HepG2 (cell line): ENCODE measurements at regions not wholly inside any gene's neighbourhood (a gene's known extent, or its start where the extent isn't known, plus 50 kb on each side); places are given as distances from the start of the nearest gene placed in this dataset.
A peak's percentile ranks its signal among the peaks of the same experiment; 100 is the strongest.

Experiments used
- ATF1 ChIP-seq: IDR thresholded peaks from 2 replicates; pipeline ENCODE4 v1.6.1; 2016; ENCODE audit warnings: mild to moderate bottlenecking, control low read depth
- CERS6 ChIP-seq: sonication (generic); formaldehyde crosslinking; IDR thresholded peaks from 2 replicates; pipeline ENCODE4 v1.5.0; 2020; ENCODE audit warnings: missing genetic modification reagents
- FOXO1 ChIP-seq: sonication (generic); formaldehyde crosslinking; IDR thresholded peaks from 2 replicates; pipeline ENCODE4 v1.4.0; 2020; ENCODE audit warnings: missing genetic modification reagents
- HDAC2 ChIP-seq: sonication (generic); formaldehyde crosslinking; IDR thresholded peaks from 2 replicates; pipeline ENCODE4 v1.4.0; 2020; ENCODE audit warnings: missing genetic modification reagents
- HIVEP1 ChIP-seq: sonication (generic); formaldehyde crosslinking; IDR thresholded peaks from 2 replicates; pipeline ENCODE4 v1.4.0; 2020; ENCODE audit warnings: mild to moderate bottlenecking, missing genetic modification reagents
- KLF15 ChIP-seq: sonication (generic); formaldehyde crosslinking; IDR thresholded peaks from 2 replicates; pipeline ENCODE4 v1.8.1; 2023; ENCODE audit warnings: borderline replicate concordance, mild to moderate bottlenecking, inconsistent platforms, missing genetic modification reagents, mixed read lengths
- KLF9 ChIP-seq: IDR thresholded peaks from 2 replicates; pipeline ENCODE4 v1.6.1; 2016; ENCODE audit warnings: low read depth
- NPAS2 ChIP-seq: sonication (generic); formaldehyde crosslinking; IDR thresholded peaks from 2 replicates; pipeline ENCODE4 v1.8.0; 2022; ENCODE audit warnings: mild to moderate bottlenecking, missing genetic modification reagents, borderline replicate concordance
- NR2F2 ChIP-seq: IDR thresholded peaks from 2 replicates; pipeline ENCODE4 v1.6.1; 2012; ENCODE audit warnings: low read depth, inconsistent platforms, borderline replicate concordance
- SAP130 ChIP-seq: IDR thresholded peaks from 2 replicates; pipeline ENCODE4 v1.6.1; 2016; ENCODE audit warnings: low read depth
- SKI ChIP-seq: fragments of 450-650 bp; IDR thresholded peaks from one replicate; pipeline ENCODE4 v1.6.1; 2018; ENCODE audit warnings: mild to moderate bottlenecking; ENCODE audit not compliant: partially characterized antibody
- STAT5B ChIP-seq: sonication (generic); formaldehyde crosslinking; IDR thresholded peaks from 2 replicates; pipeline ENCODE4 v1.4.0; 2020; ENCODE audit warnings: missing genetic modification reagents
- TFE3 ChIP-seq: IDR thresholded peaks from 2 replicates; pipeline ENCODE4 v1.6.1; 2016
- TSC22D2 ChIP-seq: sonication (generic); formaldehyde crosslinking; IDR thresholded peaks from 2 replicates; pipeline ENCODE4 v1.5.1; 2020; ENCODE audit warnings: missing genetic modification reagents, mild to moderate bottlenecking, borderline replicate concordance
- ZBTB42 ChIP-seq: sonication (generic); formaldehyde crosslinking; IDR thresholded peaks from 2 replicates; pipeline ENCODE4 v1.5.0; 2020; ENCODE audit warnings: mild to moderate bottlenecking, missing genetic modification reagents
- ZNF441 ChIP-seq: sonication (generic); formaldehyde crosslinking; IDR thresholded peaks from 2 replicates; pipeline ENCODE4 v1.7.0; 2021; ENCODE audit warnings: missing genetic modification reagents, borderline replicate concordance
- ZNF451 ChIP-seq: sonication (generic); formaldehyde crosslinking; IDR thresholded peaks from 2 replicates; pipeline ENCODE4 v1.5.0; 2020; ENCODE audit warnings: mild to moderate bottlenecking, missing genetic modification reagents
- ZNF672 ChIP-seq: sonication (generic); formaldehyde crosslinking; IDR thresholded peaks from 2 replicates; pipeline ENCODE4 v1.8.1; 2022; ENCODE audit warnings: missing genetic modification reagents
- ZNF674 ChIP-seq: sonication (generic); formaldehyde crosslinking; IDR thresholded peaks from 2 replicates; pipeline ENCODE4 v1.5.0; 2020; ENCODE audit warnings: low read depth, mild to moderate bottlenecking, missing genetic modification reagents
- ZNF75D ChIP-seq: sonication (generic); formaldehyde crosslinking; IDR thresholded peaks from 2 replicates; pipeline ENCODE4 v1.8.1; 2023; ENCODE audit warnings: missing genetic modification reagents, mild to moderate bottlenecking, borderline replicate concordance
- ZNF841 ChIP-seq: sonication (generic); formaldehyde crosslinking; IDR thresholded peaks from 2 replicates; pipeline ENCODE4 v1.8.1; 2023; ENCODE audit warnings: missing genetic modification reagents, borderline replicate concordance
- ZXDC ChIP-seq: sonication (generic); formaldehyde crosslinking; IDR thresholded peaks from 2 replicates; pipeline ENCODE4 v1.5.0; 2020; ENCODE audit warnings: mild to moderate bottlenecking, missing genetic modification reagents
- TF ChIP-seq, protein P1 (sequence below): sonication (generic); formaldehyde crosslinking; IDR thresholded peaks from 2 replicates; pipeline ENCODE4 v1.4.0; 2020; ENCODE audit warnings: mild to moderate bottlenecking, missing genetic modification reagents
- TF ChIP-seq, protein P2 (sequence below): sonication (generic); formaldehyde crosslinking; IDR thresholded peaks from 2 replicates; pipeline ENCODE4 v1.5.0; 2020; ENCODE audit warnings: missing genetic modification reagents
- TF ChIP-seq, protein P3 (sequence below): sonication (generic); formaldehyde crosslinking; IDR thresholded peaks from 2 replicates; pipeline ENCODE4 v1.8.1; 2023; ENCODE audit warnings: mild to moderate bottlenecking, missing genetic modification reagents, borderline replicate concordance

DNA sequence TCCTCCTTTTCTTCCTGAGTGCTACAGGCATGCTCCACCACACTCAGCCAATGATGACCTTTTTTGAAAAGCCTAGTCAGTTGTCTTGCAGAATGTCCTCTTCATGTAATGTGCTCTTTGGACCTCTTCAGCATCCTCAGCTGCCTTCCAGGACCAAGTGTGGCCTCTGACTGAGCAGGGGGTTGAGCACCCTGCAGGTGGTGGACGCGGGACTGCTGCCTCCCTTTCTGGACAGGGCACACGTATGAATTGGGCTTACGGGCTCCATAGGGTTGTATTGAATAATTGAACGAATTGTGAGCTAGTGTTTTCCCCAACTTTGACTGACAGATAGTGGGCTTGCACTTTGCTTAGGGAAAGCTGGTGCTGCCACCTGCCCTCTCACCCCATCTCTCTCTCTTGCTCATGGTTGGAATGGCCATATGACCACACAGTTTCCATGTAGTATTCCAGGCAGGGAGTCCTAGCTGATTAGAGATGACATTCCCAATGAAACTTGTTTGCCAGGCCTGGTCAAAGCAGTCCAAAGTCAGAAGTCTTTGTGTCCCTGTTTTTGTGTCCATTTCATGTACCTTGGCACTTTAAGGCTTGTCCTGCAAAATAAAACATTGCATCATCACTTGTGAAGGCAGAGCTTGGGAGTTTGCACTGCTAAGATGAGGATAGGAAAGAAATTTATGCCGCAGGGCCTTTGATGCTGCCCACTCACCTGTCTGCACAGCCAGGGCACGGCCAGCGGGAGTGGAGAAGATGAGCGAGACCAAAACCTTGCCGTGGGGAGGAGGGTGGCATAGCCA lies 76.3 kb upstream of the NPAS1 start (continued):
- TF ChIP-seq, protein P1, sequence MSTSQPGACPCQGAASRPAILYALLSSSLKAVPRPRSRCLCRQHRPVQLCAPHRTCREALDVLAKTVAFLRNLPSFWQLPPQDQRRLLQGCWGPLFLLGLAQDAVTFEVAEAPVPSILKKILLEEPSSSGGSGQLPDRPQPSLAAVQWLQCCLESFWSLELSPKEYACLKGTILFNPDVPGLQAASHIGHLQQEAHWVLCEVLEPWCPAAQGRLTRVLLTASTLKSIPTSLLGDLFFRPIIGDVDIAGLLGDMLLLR: no peak
- TF ChIP-seq CERS6 (CRISPR knock-in tag): no peak
- no peak for TF ChIP-seq ATF1 (CRISPR knock-in tag)
- TF ChIP-seq ZNF441 (CRISPR knock-in tag): no peak
- no peak for TF ChIP-seq NR2F2
- TF ChIP-seq, protein P2, sequence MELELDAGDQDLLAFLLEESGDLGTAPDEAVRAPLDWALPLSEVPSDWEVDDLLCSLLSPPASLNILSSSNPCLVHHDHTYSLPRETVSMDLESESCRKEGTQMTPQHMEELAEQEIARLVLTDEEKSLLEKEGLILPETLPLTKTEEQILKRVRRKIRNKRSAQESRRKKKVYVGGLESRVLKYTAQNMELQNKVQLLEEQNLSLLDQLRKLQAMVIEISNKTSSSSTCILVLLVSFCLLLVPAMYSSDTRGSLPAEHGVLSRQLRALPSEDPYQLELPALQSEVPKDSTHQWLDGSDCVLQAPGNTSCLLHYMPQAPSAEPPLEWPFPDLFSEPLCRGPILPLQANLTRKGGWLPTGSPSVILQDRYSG: no peak
- no peak for TF ChIP-seq ZNF75D
- peak; percentile 66; the same call in 1 of the 2 replicates for TF ChIP-seq HDAC2 (CRISPR knock-in tag)
- TF ChIP-seq ZNF672: no peak
- TF ChIP-seq TFE3 (CRISPR knock-in tag): no peak
- no peak for TF ChIP-seq TSC22D2 (CRISPR knock-in tag)
- TF ChIP-seq HIVEP1: no peak
- no peak for TF ChIP-seq ZNF451 (CRISPR knock-in tag)
- TF ChIP-seq FOXO1: no peak
- TF ChIP-seq ZNF674: no peak
- TF ChIP-seq ZBTB42 (CRISPR knock-in tag): no peak
- no peak for TF ChIP-seq ZXDC (CRISPR knock-in tag)
- TF ChIP-seq ZNF841 (CRISPR knock-in tag): no peak
- TF ChIP-seq, protein P3, sequence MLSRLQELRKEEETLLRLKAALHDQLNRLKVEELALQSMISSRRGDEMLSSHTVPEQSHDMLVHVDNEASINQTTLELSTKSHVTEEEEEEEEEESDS (CRISPR knock-in tag): no peak
- no peak for TF ChIP-seq STAT5B (CRISPR knock-in tag)
- TF ChIP-seq KLF9 (CRISPR knock-in tag): no peak
- no peak for TF ChIP-seq SKI
- TF ChIP-seq SAP130 (CRISPR knock-in tag): peak; percentile 31; the same call in 1 of the 2 replicates
- TF ChIP-seq KLF15 (CRISPR knock-in tag): no peak
- TF ChIP-seq NPAS2: no peak
